GM12875 (cell line): ENCODE measurements at regions not wholly inside any gene's neighbourhood (a gene's known extent, or its start where the extent isn't known, plus 50 kb on each side); places are given as distances from the start of the nearest gene placed in this dataset.

ENCODE experiments used
- H3K4me3 ChIP-seq: one replicate; pipeline ENCODE4 v1.5.1; 2011; ENCODE audit warnings: low read depth, low read length, control low read depth
- TF ChIP-seq, protein P1 (sequence below): IDR thresholded peaks from 2 replicates; pipeline ENCODE4 v1.5.1; 2011; ENCODE audit warnings: low read depth, mild to moderate bottlenecking, control low read depth, inconsistent platforms, low read length, moderate library complexity, borderline replicate concordance; ENCODE audit not compliant: insufficient read depth

DNA sequence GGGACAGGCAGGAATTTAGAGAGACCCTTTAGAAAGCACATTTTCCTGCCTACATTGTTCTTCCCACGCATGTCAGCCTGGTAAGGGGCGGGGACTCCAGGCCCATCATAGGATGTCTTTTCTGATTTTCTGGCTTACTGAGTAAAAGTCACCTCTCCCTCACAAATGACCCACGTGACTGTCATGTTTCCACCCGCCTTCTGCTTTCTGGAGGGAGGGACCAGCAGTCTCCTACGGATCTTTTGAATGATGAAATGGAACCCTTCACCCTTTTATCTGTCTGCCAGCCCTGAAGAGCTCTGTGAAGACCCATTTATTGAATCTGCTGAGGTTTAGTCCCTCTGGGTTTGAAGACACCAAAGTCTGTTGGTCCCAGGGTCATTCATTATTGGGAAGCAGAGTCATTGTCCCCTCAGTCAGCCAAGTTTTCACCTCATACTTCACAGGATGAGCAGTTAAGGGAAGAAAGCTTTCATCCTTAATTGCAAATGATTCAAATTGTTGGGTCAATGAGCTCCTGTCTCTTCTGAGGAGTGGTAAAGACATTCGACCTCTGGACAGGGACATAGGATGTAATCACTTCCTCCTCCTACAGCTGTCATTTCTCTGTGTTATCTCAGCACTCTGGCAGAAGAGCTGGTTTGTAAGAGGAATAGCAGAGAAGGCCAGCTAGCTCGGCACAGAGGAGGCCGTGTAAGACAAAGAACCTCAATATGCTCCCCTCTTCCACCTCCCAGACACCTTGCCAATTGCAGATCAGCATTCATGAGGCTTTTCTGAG lies 446.1 kb downstream of the HS3ST3B1 start:
- TF ChIP-seq, protein P1, sequence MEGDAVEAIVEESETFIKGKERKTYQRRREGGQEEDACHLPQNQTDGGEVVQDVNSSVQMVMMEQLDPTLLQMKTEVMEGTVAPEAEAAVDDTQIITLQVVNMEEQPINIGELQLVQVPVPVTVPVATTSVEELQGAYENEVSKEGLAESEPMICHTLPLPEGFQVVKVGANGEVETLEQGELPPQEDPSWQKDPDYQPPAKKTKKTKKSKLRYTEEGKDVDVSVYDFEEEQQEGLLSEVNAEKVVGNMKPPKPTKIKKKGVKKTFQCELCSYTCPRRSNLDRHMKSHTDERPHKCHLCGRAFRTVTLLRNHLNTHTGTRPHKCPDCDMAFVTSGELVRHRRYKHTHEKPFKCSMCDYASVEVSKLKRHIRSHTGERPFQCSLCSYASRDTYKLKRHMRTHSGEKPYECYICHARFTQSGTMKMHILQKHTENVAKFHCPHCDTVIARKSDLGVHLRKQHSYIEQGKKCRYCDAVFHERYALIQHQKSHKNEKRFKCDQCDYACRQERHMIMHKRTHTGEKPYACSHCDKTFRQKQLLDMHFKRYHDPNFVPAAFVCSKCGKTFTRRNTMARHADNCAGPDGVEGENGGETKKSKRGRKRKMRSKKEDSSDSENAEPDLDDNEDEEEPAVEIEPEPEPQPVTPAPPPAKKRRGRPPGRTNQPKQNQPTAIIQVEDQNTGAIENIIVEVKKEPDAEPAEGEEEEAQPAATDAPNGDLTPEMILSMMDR = no peak
- no peak overlapping the region for H3K4me3 ChIP-seq

DNA sequence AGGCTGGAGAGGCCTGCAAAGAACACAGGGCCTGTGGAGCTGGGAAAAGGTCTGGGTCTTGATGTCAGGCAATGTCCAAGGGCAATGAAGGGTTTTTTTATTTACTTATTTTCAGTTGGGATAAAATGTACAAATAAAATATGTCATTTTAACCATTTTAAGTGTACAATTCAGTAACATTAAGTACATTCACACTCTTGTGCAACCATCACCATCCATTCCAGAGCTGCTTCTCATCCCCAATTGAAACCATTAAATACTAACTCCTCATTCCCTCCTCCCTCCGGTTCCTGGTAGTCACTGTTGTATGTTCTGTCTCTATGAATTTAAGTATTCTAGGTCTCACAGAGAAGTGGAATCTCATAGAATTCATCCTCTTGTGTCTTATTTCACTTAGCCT lies 444.7 kb downstream of the HS3ST3B1 start:
- no peak overlapping the region for H3K4me3 ChIP-seq
- TF ChIP-seq, protein P1 = no peak

DNA sequence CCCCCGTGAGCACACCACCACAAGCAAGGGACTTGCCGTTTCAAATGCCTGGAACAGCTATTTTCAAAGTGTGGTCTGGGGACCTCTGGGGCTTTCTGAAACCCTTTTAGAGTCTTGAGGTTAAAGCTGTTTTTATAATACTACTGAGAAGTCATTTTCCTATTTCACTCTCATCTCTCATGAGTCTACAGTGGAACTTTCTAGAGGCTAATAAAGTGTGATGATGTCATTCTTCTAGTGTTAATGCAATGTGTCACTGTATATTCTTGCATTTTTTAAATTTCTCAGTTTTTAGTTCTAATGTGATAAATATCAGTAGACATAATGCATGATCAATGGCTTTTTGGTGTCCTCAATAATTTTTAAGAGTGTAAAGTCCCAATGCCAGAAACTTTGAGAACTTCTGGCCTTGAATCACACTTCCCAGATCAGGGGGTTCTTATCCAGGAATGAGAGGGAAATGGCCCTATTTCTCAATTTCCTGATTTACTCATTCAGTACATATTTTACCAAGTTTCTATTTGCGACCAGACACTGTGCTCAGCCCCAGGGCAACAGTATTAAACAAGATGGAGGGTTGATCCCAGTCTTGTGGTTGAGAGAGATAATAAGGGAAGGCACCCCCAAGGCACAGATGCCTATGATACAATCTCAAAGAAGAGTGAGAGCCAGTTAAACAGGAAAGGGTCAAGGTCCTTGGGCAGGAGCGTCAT lies 444.0 kb downstream of the HS3ST3B1 start:
- H3K4me3 ChIP-seq = no peak overlapping the region
- TF ChIP-seq, protein P1 = no peak

DNA sequence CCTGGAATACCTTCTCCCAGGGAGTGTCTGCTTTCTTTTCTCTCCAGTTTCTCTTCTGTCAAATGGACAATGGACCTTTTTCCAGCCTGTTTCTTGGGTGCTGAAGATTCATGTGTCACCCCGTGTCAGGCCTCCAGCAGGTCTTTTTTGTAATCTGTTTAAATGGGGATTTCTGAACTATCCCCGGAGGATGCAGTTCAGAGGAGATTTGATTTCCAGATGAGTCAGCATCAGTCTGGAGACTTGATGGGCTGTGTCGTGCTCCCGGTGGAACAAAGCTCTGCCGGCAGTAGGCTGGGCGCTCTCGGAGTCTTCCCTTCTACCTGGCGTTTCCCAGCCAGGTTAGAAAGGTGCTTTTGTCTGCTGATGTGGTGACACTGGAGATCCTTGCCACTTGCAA lies 440.6 kb downstream of the HS3ST3B1 start:
- TF ChIP-seq, protein P1 = no peak
- H3K4me3 ChIP-seq = no peak overlapping the region

DNA sequence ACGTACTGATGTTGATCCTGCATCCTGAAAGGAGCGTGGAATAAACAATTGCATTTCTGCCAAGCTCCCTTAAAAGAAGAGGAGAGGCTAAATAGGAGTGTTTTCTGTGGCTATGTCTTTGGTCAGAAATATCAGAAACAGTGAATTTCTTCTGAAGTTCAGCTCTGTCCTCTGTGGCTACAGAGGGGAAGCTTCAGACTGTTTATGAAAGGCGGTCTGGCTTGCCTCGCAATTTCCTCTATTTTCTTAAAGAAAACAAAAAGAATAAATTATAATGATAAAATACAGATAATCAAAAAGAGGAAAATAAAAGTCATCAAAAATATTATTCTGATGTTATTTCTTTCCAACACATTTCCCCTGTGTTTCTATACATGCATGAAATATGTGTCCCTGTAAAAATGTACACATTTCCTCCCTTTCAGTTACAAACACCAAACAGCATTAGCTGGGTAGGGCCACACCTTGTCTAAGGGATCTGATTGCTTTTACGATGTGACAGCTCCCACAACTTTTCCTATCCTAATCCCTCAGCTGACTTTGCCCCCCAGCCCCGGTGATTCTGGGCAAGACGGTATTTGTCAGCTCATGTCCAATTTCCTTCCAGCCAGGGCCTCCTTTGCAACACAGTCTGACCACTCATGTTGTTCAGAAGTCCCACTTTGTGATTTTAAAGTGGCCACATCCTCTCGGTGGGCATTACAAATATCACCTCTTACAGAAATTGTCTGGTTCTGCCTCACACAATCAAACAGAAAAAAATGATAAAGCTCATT lies 439.0 kb downstream of the HS3ST3B1 start:
- TF ChIP-seq, protein P1 = no peak

DNA sequence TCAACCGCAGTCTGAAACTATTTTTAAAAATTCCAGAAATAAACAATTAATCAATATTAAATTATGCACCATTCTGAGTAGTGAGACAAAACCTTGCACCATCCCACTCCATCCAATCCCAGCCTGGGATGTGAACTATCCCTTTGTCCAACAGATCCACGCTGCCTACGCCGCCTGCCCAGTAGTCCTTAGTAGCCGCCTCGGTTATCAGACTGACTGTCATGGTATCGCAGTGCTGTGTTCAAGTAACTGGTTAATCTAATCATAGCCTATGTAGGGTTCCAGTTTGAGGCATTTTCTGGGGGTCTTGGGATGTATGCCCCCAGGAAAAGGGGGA lies 437.7 kb downstream of the HS3ST3B1 start:
- H3K4me3 ChIP-seq = no peak overlapping the region
- TF ChIP-seq, protein P1 = no peak

More for the DNA sequence above, 439.0 kb downstream of the HS3ST3B1 start:
- no peak overlapping the region for H3K4me3 ChIP-seq
